K562 (cell line): ENCODE measurements at regions not wholly inside any gene's neighbourhood (a gene's known extent, or its start where the extent isn't known, plus 50 kb on each side); places are given as distances from the start of the nearest gene placed in this dataset.

Experiments used
- HMG20B ChIP-seq: fragments of 250-450 bp; sonication (Bioruptor Pico); IDR thresholded peaks from 2 replicates; pipeline ENCODE4 v1.5.0; 2021; ENCODE audit warnings: mild to moderate bottlenecking
- JUN ChIP-seq, 2 experiments: sonication (generic) in 1 of 2; formaldehyde crosslinking in 1 of 2; IDR thresholded peaks; 2 replicates each; pipeline versions ENCODE4 v1.6.1 to v1.8.0; 2012 to 2022; ENCODE audit warnings: borderline replicate concordance in 2 of 2, mild to moderate bottlenecking in 2 of 2, improper control_type of control experiment in 1 of 2, low read depth in 1 of 2, low read length in 1 of 2, missing genetic modification reagents in 1 of 2
- PHF8 ChIP-seq: fragments of 200-600 bp; sonication (generic); IDR thresholded peaks from 2 replicates; pipeline ENCODE4 v1.6.1; 2012; ENCODE audit warnings: mixed run types, mild to moderate bottlenecking, inconsistent platforms, low read length, moderate library complexity, borderline replicate concordance
- ZFP1 ChIP-seq: fragments of 450-650 bp; formaldehyde crosslinking; IDR thresholded peaks from 2 replicates; pipeline ENCODE4 v1.4.0; 2020; ENCODE audit warnings: mild to moderate bottlenecking, mixed read lengths
- TF ChIP-seq, protein P1 (sequence below), 2 experiments: fragments of 450-650 bp; formaldehyde crosslinking in 1 of 2; IDR thresholded peaks; 2 replicates each; pipeline versions ENCODE4 v1.4.0 to v1.6.1; 2014 to 2020; ENCODE audit warnings: mild to moderate bottlenecking in 2 of 2, borderline replicate concordance in 1 of 2, low read depth in 1 of 2

DNA sequence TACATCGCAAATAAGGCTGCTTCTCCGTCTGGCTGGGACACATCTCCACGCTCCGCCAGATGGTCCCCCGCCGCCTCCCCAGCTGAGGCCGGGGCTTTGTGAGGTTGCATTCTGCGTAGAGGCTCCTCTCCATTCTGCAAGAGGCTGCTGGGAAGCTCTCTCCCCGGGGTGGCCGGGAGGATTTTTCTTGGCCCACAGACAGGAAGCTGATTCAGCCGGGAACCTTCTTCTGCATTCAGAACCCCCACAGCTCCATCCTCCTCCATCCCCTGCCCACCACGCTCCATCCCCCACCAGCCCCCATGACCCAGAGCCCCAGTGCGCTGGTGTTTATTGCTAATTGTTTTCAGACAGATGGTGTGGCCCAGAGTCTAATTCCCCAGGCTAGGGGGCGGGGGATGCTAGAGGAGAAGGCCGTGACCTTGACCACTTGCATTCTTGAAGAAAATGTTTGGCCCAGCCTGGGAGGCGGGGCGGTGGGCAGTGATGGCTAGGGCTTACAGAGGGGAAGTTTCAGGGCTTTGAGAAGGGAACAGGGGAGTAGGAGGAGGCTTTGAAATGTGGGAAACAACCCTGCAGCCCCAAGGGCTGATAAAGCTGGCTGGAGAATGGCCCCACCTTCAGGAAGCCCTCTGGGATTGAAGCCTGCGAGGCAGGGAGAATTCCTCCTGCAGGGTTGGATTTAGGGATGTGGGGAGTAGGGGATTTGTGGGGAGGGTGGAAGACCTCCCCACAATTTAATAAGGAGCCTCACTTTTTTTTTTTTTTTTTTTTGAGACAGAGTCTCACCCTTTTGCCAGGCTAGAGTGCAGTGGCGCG, 88.5 kb upstream of the NCOR2 start (continued):
- TF ChIP-seq, protein P1, sequence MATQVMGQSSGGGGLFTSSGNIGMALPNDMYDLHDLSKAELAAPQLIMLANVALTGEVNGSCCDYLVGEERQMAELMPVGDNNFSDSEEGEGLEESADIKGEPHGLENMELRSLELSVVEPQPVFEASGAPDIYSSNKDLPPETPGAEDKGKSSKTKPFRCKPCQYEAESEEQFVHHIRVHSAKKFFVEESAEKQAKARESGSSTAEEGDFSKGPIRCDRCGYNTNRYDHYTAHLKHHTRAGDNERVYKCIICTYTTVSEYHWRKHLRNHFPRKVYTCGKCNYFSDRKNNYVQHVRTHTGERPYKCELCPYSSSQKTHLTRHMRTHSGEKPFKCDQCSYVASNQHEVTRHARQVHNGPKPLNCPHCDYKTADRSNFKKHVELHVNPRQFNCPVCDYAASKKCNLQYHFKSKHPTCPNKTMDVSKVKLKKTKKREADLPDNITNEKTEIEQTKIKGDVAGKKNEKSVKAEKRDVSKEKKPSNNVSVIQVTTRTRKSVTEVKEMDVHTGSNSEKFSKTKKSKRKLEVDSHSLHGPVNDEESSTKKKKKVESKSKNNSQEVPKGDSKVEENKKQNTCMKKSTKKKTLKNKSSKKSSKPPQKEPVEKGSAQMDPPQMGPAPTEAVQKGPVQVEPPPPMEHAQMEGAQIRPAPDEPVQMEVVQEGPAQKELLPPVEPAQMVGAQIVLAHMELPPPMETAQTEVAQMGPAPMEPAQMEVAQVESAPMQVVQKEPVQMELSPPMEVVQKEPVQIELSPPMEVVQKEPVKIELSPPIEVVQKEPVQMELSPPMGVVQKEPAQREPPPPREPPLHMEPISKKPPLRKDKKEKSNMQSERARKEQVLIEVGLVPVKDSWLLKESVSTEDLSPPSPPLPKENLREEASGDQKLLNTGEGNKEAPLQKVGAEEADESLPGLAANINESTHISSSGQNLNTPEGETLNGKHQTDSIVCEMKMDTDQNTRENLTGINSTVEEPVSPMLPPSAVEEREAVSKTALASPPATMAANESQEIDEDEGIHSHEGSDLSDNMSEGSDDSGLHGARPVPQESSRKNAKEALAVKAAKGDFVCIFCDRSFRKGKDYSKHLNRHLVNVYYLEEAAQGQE (IDR thresholded peaks at IDR 0.05; ENCODE audit: borderline replicate concordance): no peak
- TF ChIP-seq, protein P1 (CRISPR knock-in tag; IDR thresholded peaks at IDR 0.05; ENCODE audit: low read depth): no peak
- no peak for TF ChIP-seq ZFP1 (CRISPR knock-in tag)
- no peak for TF ChIP-seq JUN (IDR thresholded peaks at IDR 0.05; ENCODE audit: borderline replicate concordance, low read depth, low read length)
- no peak for TF ChIP-seq JUN (CRISPR knock-in tag; IDR thresholded peaks at IDR 0.05; ENCODE audit: borderline replicate concordance)
- no peak for TF ChIP-seq PHF8
- TF ChIP-seq HMG20B (CRISPR knock-in tag): no peak
